ENCODE measurements at regions not wholly inside any gene's neighbourhood (a gene's known extent, or its start where the extent isn't known, plus 50 kb on each side); places are given as distances from the start of the nearest gene placed in this dataset.

DNA sequence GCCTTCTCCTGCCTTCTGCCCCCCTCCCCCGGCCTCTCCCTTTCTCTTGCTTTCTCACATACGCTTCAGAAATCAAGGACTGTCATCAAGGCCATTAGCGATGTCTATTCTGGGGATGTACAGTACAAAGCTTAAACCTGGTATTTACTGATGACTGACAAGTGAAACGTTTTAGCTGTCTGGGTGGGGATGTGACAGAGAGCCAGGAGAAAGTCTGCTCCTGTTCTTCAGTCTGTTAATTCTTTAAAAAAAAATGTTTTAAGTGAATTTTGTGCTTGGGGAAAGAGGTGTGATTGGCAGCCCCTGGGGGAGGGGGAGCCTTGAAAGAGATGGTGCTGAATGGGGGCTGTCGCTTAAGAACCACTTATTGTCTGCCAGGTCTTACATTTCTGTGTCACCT lies 283.0 kb upstream of the PLXNA2 start:
- H3K27ac ChIP-seq: no peak overlapping the region
- no peak for TF ChIP-seq ZFX (IDR thresholded peaks at IDR 0.05; ENCODE audit: borderline replicate concordance)
- TF ChIP-seq, protein P1, sequence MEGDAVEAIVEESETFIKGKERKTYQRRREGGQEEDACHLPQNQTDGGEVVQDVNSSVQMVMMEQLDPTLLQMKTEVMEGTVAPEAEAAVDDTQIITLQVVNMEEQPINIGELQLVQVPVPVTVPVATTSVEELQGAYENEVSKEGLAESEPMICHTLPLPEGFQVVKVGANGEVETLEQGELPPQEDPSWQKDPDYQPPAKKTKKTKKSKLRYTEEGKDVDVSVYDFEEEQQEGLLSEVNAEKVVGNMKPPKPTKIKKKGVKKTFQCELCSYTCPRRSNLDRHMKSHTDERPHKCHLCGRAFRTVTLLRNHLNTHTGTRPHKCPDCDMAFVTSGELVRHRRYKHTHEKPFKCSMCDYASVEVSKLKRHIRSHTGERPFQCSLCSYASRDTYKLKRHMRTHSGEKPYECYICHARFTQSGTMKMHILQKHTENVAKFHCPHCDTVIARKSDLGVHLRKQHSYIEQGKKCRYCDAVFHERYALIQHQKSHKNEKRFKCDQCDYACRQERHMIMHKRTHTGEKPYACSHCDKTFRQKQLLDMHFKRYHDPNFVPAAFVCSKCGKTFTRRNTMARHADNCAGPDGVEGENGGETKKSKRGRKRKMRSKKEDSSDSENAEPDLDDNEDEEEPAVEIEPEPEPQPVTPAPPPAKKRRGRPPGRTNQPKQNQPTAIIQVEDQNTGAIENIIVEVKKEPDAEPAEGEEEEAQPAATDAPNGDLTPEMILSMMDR (IDR thresholded peaks at IDR 0.05): no peak

DNA sequence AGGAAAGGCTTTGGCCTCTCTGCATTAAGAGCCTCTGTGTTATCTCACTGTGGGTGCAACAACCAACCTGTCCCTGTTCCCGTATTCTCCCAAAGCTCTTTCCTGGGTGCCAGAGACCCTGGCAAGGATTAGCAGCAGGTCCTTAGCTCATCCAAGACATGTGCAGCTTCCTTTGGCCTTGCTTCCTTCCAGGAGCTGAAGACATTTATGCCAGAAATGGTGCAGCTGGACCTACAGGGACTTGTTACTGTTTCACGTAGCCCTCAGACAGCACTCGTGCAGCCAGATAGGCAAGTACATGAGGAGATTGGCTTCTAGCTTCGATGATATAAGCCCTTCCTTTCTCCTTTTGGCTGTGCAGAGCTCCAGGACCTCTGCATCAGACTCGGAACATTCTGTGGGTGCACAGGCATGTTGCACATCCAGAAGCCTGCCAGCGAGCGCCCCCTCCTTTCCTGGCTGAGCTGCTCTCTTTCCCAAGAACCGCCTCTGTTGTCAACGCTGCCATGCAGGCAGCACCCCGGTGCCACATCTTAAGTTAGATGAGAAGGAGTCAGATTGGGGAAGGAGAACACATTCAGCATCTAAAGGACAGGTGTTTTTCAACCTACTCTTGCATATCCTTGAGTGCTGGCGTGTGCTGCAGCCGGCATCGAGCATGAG lies 284.5 kb upstream of the PLXNA2 start:
- H3K27ac ChIP-seq: no peak overlapping the region
- TF ChIP-seq, protein P1 (IDR thresholded peaks at IDR 0.05): no peak

- H3K27ac ChIP-seq: no peak overlapping the region
- TF ChIP-seq ZFX (IDR thresholded peaks at IDR 0.05; ENCODE audit: borderline replicate concordance): no peak
- TF ChIP-seq, protein P1 (IDR thresholded peaks at IDR 0.05): no peak
Measured at GRCh38 chr1:208531003-208531750, 287.0 kb upstream of the PLXNA2 start.

DNA sequence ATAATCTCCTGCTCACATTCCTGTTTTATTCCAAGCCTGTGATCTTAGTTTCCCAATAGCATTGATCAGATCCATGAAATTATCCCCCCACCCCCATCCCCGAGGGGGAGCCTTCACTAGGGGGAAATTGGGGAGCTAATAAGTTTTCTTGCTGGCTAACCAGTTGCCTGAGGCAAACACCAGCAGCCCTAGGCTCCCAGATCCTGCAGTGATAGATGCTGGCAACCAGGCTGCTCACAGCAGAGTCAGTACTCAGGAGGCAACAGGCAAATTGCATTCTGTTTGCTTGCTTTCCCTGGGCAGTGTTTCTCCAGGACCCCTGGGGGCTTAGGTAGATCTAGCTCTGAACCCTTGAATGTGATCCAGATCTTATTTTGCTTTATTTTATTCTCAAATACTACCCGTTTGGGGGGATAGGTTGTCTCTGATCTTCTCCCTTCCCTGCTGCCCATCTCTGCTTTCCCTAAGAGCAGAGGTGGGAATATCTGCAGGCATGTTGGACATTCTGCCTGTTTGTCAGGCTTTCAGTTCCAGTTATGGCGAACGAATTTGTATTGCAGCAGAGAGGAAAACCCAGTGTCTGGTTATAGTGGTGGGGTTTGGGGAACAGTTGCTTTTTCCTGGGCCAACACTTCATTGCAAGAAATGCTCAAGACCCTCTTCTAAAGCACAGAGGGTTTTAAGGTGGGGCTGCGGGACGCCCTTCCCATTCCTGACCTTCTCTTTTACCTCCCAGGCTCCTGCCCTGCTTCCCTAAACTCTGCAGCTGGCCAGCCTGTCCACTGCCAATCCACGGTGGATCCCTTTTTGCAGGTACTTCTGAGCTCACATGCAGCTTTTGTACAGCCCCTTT lies 289.8 kb upstream of the PLXNA2 start:
- no peak for TF ChIP-seq ZFX (IDR thresholded peaks at IDR 0.05; ENCODE audit: borderline replicate concordance)
- TF ChIP-seq, protein P1 (IDR thresholded peaks at IDR 0.05): no peak
- no peak overlapping the region for H3K27ac ChIP-seq

DNA sequence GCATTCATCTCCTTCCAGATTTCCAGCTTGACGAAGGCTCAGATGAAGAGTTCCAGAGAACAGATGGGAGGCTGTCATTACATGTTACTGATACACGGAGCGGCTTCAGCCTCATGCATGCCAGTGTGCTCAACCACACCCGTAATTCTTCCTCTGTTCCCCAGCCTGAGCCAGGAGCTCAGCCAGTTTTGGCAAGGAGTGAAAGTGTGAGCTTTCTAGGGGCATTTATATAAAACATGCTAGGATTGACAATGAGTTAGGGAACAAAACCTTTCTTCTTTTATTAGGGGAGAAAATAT lies 290.4 kb upstream of the PLXNA2 start:
- no peak for TF ChIP-seq ZFX (IDR thresholded peaks at IDR 0.05; ENCODE audit: borderline replicate concordance)
- TF ChIP-seq, protein P1 (IDR thresholded peaks at IDR 0.05): no peak
- no peak overlapping the region for H3K27ac ChIP-seq

DNA sequence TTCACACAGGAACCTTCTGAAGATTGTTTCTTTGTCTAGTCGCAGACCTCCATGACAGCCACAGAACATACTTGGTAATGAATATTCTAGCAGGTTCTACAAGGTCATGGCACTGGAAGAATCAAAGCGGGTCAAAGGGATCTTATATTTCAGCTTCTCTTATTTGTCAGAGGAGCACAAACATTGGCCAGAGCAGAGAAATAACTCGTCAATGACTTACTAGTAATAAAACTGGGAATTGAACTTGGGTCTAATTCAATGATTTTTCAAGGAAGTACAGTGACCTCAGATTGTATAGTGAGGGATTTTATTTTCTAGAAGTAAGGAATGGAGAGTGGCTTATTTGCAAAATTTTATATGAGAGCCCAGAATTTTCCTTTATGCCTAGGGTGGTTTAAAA lies 290.8 kb upstream of the PLXNA2 start:
- TF ChIP-seq, protein P1 (IDR thresholded peaks at IDR 0.05): no peak
- no peak for TF ChIP-seq ZFX (IDR thresholded peaks at IDR 0.05; ENCODE audit: borderline replicate concordance)
- no peak overlapping the region for H3K27ac ChIP-seq

- H3K27ac ChIP-seq: no peak overlapping the region
- TF ChIP-seq, protein P1 (IDR thresholded peaks at IDR 0.05): no peak
- no peak for TF ChIP-seq ZFX (IDR thresholded peaks at IDR 0.05; ENCODE audit: borderline replicate concordance)
Measured at GRCh38 chr1:208535511-208535910, 291.3 kb upstream of the PLXNA2 start.
